ENCODE measurements at regions not wholly inside any gene's neighbourhood (a gene's known extent, or its start where the extent isn't known, plus 50 kb on each side); places are given as distances from the start of the nearest gene placed in this dataset.

DNA sequence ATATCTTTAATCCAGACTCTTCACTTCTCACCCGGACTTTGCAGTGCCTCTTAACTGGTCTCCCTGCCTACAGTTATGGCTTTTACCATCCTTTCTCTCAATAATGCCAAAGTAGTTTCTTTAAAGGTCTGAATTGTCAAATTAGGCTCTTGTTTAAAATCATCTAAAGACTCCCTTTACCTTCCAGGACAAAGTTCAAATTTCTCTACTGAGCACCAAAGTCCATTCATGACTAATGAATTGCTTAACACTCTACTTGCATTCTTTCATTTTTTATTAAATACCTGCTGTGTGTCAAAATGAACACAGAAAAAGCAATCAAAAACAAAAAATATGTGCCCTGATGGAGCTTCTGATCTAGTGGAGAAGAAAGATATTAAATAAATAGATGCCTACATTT lies 472.4 kb upstream of the UBE2E2 start:
- intact Hi-C loops (cut with DNase I; ENCODE audit: low total_unique reads) (no loop called here), in situ Hi-C loops (cut with MboI; ENCODE audit: low pct_ligation_motif_present in 1 of 4, low pct_unique_long_range_greater_than_20kb in 1 of 4, low sequenced_read_pairs in 3 of 4) (no loop called here)
- H3K36me3 ChIP-seq, result no peaks in the 10 kb centered on the region
- no peak for DNase-seq
- no peaks in the 10 kb centered on the region for H3K27me3 ChIP-seq
- TF ChIP-seq, protein P1, sequence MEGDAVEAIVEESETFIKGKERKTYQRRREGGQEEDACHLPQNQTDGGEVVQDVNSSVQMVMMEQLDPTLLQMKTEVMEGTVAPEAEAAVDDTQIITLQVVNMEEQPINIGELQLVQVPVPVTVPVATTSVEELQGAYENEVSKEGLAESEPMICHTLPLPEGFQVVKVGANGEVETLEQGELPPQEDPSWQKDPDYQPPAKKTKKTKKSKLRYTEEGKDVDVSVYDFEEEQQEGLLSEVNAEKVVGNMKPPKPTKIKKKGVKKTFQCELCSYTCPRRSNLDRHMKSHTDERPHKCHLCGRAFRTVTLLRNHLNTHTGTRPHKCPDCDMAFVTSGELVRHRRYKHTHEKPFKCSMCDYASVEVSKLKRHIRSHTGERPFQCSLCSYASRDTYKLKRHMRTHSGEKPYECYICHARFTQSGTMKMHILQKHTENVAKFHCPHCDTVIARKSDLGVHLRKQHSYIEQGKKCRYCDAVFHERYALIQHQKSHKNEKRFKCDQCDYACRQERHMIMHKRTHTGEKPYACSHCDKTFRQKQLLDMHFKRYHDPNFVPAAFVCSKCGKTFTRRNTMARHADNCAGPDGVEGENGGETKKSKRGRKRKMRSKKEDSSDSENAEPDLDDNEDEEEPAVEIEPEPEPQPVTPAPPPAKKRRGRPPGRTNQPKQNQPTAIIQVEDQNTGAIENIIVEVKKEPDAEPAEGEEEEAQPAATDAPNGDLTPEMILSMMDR (IDR thresholded peaks at IDR 0.05), result no peak
- TF ChIP-seq POLR2A (IDR thresholded peaks at IDR 0.05) (no peak), POLR2AphosphoS5 (IDR thresholded peaks at IDR 0.05) (no peak), EP300 (IDR thresholded peaks at IDR 0.05; ENCODE audit: low read depth) (no peak)
- peaks cover 0 to 18% (median 2%) of the 10 kb centered on the region in 4 donors for H3K4me1 ChIP-seq
- WGBS, 2 donors (ENCODE audit: low coverage in 1 of 2), result 65 to 71% methylated on average over 1 of the region's 1 CpG
- no peak overlapping the region for H3K27ac ChIP-seq
- no peak overlapping the region for H3K4me3 ChIP-seq
- H3K9me3 ChIP-seq, result no peaks in the 10 kb centered on the region

DNA sequence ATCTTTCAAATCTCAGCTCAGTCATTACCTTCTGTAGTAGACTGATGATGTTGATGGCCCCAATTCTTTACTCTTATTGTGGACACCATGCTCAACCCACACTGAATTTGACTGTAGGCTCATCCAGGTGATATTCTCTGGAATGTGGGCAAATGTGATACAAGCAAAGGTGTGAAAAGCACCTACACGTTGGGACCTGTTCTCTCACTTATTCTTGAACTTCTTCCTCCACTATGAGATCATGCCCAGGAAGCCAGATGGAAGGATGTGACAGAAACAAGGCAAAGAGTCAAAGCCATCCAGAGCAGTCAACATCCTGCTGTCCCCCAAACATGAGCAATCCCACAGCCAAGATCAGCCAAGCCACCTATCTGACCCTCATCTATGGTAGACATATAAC lies 471.2 kb upstream of the UBE2E2 start:
- in situ Hi-C loops (cut with MboI; ENCODE audit: low pct_ligation_motif_present in 1 of 4, low pct_unique_long_range_greater_than_20kb in 1 of 4, low sequenced_read_pairs in 3 of 4) (no loop called here), intact Hi-C loops (cut with DNase I; ENCODE audit: low total_unique reads) (no loop called here)
- Histone ChIP-seq H3K27me3 (no peaks in the 10 kb centered on the region), H3K27ac (no peak overlapping the region), H3K4me3 (no peak overlapping the region), H3K4me1 (peaks cover 0 to 18% (median 2%) of the 10 kb centered on the region in 4 donors), H3K36me3 (no peaks in the 10 kb centered on the region), H3K9me3 (no peaks in the 10 kb centered on the region)
- WGBS, 2 donors (ENCODE audit: low coverage in 1 of 2), result 88% methylated on average over 1 of the region's 1 CpG
- DNase-seq, result no peak
- TF ChIP-seq POLR2A (IDR thresholded peaks at IDR 0.05) (no peak), EP300 (IDR thresholded peaks at IDR 0.05; ENCODE audit: low read depth) (no peak), POLR2AphosphoS5 (IDR thresholded peaks at IDR 0.05) (no peak)
- TF ChIP-seq, protein P1 (IDR thresholded peaks at IDR 0.05), result no peak

DNA sequence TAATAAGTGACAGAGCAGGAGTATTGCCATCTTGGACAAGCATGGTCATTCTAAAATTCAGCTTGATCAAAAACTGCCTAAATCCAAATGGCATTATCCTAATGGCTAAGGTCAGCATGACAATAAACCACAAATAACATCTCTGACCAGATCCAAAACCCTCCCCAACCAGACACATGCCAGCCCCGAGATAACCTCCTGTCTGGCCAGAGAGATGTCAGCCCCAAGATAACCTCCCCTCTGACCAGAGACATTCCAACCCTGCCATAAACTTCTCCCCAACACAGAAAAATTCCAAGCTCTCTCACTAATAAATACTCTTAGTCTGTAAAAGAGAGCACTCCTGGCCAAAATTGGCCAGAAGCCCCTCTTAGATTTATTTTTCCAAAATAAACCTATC lies 470.5 kb upstream of the UBE2E2 start:
- peaks cover 0 to 18% (median 2%) of the 10 kb centered on the region in 4 donors for H3K4me1 ChIP-seq
- no peak overlapping the region for H3K27ac ChIP-seq
- H3K9me3 ChIP-seq, result no peaks in the 10 kb centered on the region
- H3K36me3 ChIP-seq, result no peaks in the 10 kb centered on the region
- H3K4me3 ChIP-seq, result no peak overlapping the region
- intact Hi-C loops (cut with DNase I; ENCODE audit: low total_unique reads) (no loop called here), in situ Hi-C loops (cut with MboI; ENCODE audit: low pct_ligation_motif_present in 1 of 4, low pct_unique_long_range_greater_than_20kb in 1 of 4, low sequenced_read_pairs in 3 of 4) (no loop called here)
- no peak for TF ChIP-seq POLR2A (IDR thresholded peaks at IDR 0.05)
- no peak for TF ChIP-seq EP300 (IDR thresholded peaks at IDR 0.05; ENCODE audit: low read depth)
- TF ChIP-seq POLR2AphosphoS5 (IDR thresholded peaks at IDR 0.05), result no peak
- TF ChIP-seq, protein P1 (IDR thresholded peaks at IDR 0.05), result no peak
- no peaks in the 10 kb centered on the region for H3K27me3 ChIP-seq
- no peak for DNase-seq
- WGBS, 2 donors (ENCODE audit: low coverage in 1 of 2), result 81% methylated on average over 1 of the region's 1 CpG; no CpG with 5 or more reads in 1 of the 2 donors

DNA sequence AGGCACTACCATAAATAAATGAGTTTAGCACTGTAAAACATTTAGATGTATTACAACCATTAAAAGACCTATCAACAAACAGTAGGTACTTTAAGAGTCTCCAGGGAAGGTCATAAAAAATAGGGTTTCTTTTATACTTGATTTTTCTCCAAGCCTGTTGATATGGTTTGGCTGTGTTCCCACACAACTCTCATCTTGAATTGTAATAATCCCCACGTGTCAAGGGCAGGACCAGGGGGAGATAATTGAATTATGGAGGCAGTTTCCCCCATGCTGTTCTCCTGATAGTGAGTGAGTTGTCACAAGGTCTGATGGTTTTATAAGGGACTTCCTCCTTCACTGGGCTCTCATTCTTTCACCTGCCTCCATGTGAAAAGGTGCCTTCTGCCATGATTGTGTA lies 468.9 kb upstream of the UBE2E2 start:
- Histone ChIP-seq H3K4me3 (no peak overlapping the region), H3K27ac (peak overlapping the region; percentile 1 to 46 (median 32)), H3K27me3 (no peaks in the 10 kb centered on the region), H3K36me3 (no peaks in the 10 kb centered on the region), H3K4me1 (peaks cover 0 to 18% (median 2%) of the 10 kb centered on the region in 4 donors), H3K9me3 (no peaks in the 10 kb centered on the region)
- TF ChIP-seq POLR2A (IDR thresholded peaks at IDR 0.05) (peak; percentile 41), EP300 (IDR thresholded peaks at IDR 0.05; ENCODE audit: low read depth) (no peak), POLR2AphosphoS5 (IDR thresholded peaks at IDR 0.05) (peak in 2 of 3 donors; percentile 40 to 57)
- TF ChIP-seq, protein P1 (IDR thresholded peaks at IDR 0.05), result no peak
- intact Hi-C loops (cut with DNase I; ENCODE audit: low total_unique reads) (no loop called here), in situ Hi-C loops (cut with MboI; ENCODE audit: low pct_ligation_motif_present in 1 of 4, low pct_unique_long_range_greater_than_20kb in 1 of 4, low sequenced_read_pairs in 3 of 4) (no loop called here)
- peak; percentile 26 for DNase-seq
- 0 to 10% methylated on average over 1 of the region's 1 CpG for WGBS, 2 donors (ENCODE audit: low coverage in 1 of 2)
